BJ (cell line): ENCODE measurements at regions not wholly inside any gene's neighbourhood (a gene's known extent, or its start where the extent isn't known, plus 50 kb on each side); places are given as distances from the start of the nearest gene placed in this dataset.

Experiments
- CTCF ChIA-PET: fragments of 350-600 bp; formaldehyde crosslinking; extraction: SDS; loops from one replicate; lab custom pipeline; 2021; ENCODE audit warnings: antibody characterized with exemption, inconsistent platforms; lab: Yijun Ruan, JAX
- POLR2A ChIA-PET: fragments of 300-600 bp; sonication (Branson Sonifier 250); formaldehyde crosslinking; extraction: SDS; loops from one replicate; lab custom pipeline; 2021; ENCODE audit warnings: antibody characterized with exemption; lab: Charles Lee
- DNase-seq: peaks from one replicate; pipeline ENCODE4 v3.0.0-alpha.2; 2011; ENCODE audit warnings: low read depth
- H3K27me3 ChIP-seq: 2 replicates; pipeline ENCODE4 v1.6.0; 2011; ENCODE audit warnings: low read length; ENCODE audit not compliant: control insufficient read depth, insufficient read depth
- H3K36me3 ChIP-seq: 2 replicates; pipeline ENCODE4 v1.5.1; 2011; ENCODE audit warnings: low read length; ENCODE audit not compliant: control insufficient read depth, insufficient read depth
- H3K4me3 ChIP-seq: 2 replicates; pipeline ENCODE4 v1.5.1; 2011; ENCODE audit warnings: low read depth, mild to moderate bottlenecking, control low read depth, low read length
- TF ChIP-seq, protein P1 (sequence below): IDR thresholded peaks from 2 replicates; pipeline ENCODE4 v1.5.1; 2011; ENCODE audit warnings: low read depth, mild to moderate bottlenecking, control low read depth, inconsistent platforms, low read length, moderate library complexity; ENCODE audit not compliant: insufficient read depth

- POLR2A ChIA-PET: no interaction called here
These were observed 69.6 kb upstream of the ATP10B start for GRCh38 chr5:160921423-160922285.

DNA sequence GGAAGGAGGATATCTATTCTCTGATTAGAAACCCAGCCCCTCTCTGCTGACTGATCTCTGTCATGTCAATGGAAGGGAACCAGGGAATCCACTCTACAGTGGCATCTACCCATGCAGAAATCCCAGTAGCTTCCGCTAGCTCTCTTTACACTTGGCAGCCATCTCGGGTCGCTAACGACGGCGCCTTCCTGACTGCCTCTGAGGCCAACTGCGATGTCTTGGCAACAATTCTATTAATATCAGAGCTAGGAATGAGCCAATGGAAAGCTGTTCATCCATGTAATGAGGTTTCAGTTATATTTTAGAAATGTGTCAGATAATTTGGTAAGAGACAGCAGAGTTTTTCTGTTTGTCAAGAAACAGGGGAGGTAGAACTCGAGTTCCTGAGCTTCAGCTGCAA is 67.6 kb upstream of the ATP10B start:
- Histone ChIP-seq H3K27me3 (no peaks in the 10 kb centered on the region), H3K4me3 (no peak overlapping the region), H3K36me3 (no peaks in the 10 kb centered on the region)
- CTCF ChIA-PET: interaction anchor here (1.1 kb wide), 1 partner anchor 9 kb away, joined by 3 read pairs; no protein-coding TSS in a partner anchor
- DNase-seq: no peak
- POLR2A ChIA-PET: no interaction called here
- TF ChIP-seq, protein P1, sequence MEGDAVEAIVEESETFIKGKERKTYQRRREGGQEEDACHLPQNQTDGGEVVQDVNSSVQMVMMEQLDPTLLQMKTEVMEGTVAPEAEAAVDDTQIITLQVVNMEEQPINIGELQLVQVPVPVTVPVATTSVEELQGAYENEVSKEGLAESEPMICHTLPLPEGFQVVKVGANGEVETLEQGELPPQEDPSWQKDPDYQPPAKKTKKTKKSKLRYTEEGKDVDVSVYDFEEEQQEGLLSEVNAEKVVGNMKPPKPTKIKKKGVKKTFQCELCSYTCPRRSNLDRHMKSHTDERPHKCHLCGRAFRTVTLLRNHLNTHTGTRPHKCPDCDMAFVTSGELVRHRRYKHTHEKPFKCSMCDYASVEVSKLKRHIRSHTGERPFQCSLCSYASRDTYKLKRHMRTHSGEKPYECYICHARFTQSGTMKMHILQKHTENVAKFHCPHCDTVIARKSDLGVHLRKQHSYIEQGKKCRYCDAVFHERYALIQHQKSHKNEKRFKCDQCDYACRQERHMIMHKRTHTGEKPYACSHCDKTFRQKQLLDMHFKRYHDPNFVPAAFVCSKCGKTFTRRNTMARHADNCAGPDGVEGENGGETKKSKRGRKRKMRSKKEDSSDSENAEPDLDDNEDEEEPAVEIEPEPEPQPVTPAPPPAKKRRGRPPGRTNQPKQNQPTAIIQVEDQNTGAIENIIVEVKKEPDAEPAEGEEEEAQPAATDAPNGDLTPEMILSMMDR: no peak

More at GRCh38 chr5:160921423-160922285, 69.6 kb upstream of the ATP10B start:
- TF ChIP-seq, protein P1: no peak
- H3K36me3 ChIP-seq: no peaks in the 10 kb centered on the region
- CTCF ChIA-PET: no interaction called here
- H3K27me3 ChIP-seq: no peaks in the 10 kb centered on the region
- DNase-seq: no peak
- H3K4me3 ChIP-seq: no peak overlapping the region

- ChIA-PET CTCF (no interaction called here), POLR2A (no interaction called here)
- no peak for DNase-seq
- TF ChIP-seq, protein P1: no peak
- Histone ChIP-seq H3K4me3 (no peak overlapping the region), H3K36me3 (no peaks in the 10 kb centered on the region), H3K27me3 (no peaks in the 10 kb centered on the region)
These were observed 66.4 kb upstream of the ATP10B start for GRCh38 chr5:160918386-160918785.

- Histone ChIP-seq H3K4me3 (no peak overlapping the region), H3K27me3 (no peaks in the 10 kb centered on the region), H3K36me3 (no peaks in the 10 kb centered on the region)
- ChIA-PET POLR2A (no interaction called here), CTCF (no interaction called here)
- DNase-seq: no peak
- TF ChIP-seq, protein P1: no peak
These were observed 54.1 kb upstream of the ATP10B start for GRCh38 chr5:160906090-160906489.

- H3K36me3 ChIP-seq: no peaks in the 10 kb centered on the region
- no peak overlapping the region for H3K4me3 ChIP-seq
- DNase-seq: no peak
- H3K27me3 ChIP-seq: no peaks in the 10 kb centered on the region
- CTCF ChIA-PET: no interaction called here
- TF ChIP-seq, protein P1: no peak
- POLR2A ChIA-PET: no interaction called here
These were observed 53.3 kb upstream of the ATP10B start for GRCh38 chr5:160905285-160905684.
